ENCODE measurements at regions not wholly inside any gene's neighbourhood (a gene's known extent, or its start where the extent isn't known, plus 50 kb on each side); places are given as distances from the start of the nearest gene placed in this dataset.

GRCh38 chr1:29864431-29865022 is 628.2 kb downstream of the PTPRU start:
- no peak for DNase-seq (ENCODE audit: low read depth, low spot score)
- TF ChIP-seq EZH2 (IDR thresholded peaks at IDR 0.05; ENCODE audit: low read length) = no peak
- TF ChIP-seq, protein P1, sequence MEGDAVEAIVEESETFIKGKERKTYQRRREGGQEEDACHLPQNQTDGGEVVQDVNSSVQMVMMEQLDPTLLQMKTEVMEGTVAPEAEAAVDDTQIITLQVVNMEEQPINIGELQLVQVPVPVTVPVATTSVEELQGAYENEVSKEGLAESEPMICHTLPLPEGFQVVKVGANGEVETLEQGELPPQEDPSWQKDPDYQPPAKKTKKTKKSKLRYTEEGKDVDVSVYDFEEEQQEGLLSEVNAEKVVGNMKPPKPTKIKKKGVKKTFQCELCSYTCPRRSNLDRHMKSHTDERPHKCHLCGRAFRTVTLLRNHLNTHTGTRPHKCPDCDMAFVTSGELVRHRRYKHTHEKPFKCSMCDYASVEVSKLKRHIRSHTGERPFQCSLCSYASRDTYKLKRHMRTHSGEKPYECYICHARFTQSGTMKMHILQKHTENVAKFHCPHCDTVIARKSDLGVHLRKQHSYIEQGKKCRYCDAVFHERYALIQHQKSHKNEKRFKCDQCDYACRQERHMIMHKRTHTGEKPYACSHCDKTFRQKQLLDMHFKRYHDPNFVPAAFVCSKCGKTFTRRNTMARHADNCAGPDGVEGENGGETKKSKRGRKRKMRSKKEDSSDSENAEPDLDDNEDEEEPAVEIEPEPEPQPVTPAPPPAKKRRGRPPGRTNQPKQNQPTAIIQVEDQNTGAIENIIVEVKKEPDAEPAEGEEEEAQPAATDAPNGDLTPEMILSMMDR (optimal IDR thresholded peaks at IDR 0.05 in 1 of 3, IDR thresholded peaks at IDR 0.05 in 1 of 3, conservative IDR thresholded peaks at IDR 0.05 in 1 of 3; ENCODE audit: extremely low read depth in 1 of 3, insufficient read depth in 2 of 3, low read length in 3 of 3) = no peak
- Histone ChIP-seq H3K9ac (ENCODE audit: control insufficient read depth, extremely low read depth, insufficient read depth, low read length) (no peak overlapping the region), H4K20me1 (ENCODE audit: control insufficient read depth, extremely low read depth, insufficient read depth, low read length) (no peaks in the 10 kb centered on the region), H3K79me2 (ENCODE audit: control insufficient read depth, insufficient read depth, low read length) (no peaks in the 10 kb centered on the region), H3K4me3 (ENCODE audit: control insufficient read depth in 2 of 3, extremely low read depth in 1 of 3, insufficient read depth in 2 of 3, low read depth in 1 of 3, low read length in 3 of 3) (no peak overlapping the region), H3K36me3 (ENCODE audit: control insufficient read depth in 2 of 2, extremely low read depth in 1 of 2, insufficient read depth in 2 of 2, low read length in 2 of 2) (no peaks in the 10 kb centered on the region), H3K27me3 (ENCODE audit: control insufficient read depth, extremely low read depth, insufficient read depth, low read length) (no peaks in the 10 kb centered on the region), H3K4me2 (ENCODE audit: control insufficient read depth, extremely low read depth, insufficient read depth, low read depth, low read length) (no peak overlapping the region), H3K9me1 (ENCODE audit: control insufficient read depth, extremely low read depth, insufficient read depth, low read length) (no peaks in the 10 kb centered on the region), H2AFZ (ENCODE audit: control insufficient read depth, low read length) (no peak overlapping the region), H3K4me1 (ENCODE audit: control insufficient read depth, extremely low read depth, insufficient read depth, low read length) (no peaks in the 10 kb centered on the region), H3K27ac (ENCODE audit: control insufficient read depth, insufficient read depth, low read length) (no peak overlapping the region), H3K9me3 (ENCODE audit: control insufficient read depth, low read depth, low read length) (peaks cover 5% of the 10 kb centered on the region)
- FAIRE-seq = no peak
- dilution Hi-C loops (cut with MboI; ENCODE audit: extremely low pct_ligation_motif_present, low sequenced_read_pairs) = no loop called here

DNA sequence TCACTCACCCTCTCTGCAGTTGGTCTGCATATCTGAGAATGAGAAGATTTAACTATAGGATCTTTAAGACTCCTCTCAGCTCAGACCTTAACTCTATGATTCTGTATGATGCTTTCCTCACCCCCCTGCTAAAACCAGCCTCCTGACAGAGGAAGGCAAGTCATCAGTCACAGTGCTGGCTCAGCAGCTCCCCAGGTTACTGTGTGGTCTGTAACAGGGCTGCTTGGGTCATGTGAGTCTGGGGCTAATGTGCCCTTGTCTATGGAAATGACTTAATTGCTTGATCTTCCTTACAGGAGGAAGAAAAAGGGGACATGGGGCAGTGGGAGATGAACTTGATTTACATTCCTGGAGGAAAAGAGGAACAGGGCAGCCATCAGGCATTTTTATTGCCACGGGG is 625.6 kb downstream of the PTPRU start:
- DNase-seq (ENCODE audit: low read depth, low spot score) (no peak), FAIRE-seq (no peak)
- Histone ChIP-seq H3K27ac (ENCODE audit: control insufficient read depth, insufficient read depth, low read length) (no peak overlapping the region), H3K36me3 (ENCODE audit: control insufficient read depth in 2 of 2, extremely low read depth in 1 of 2, insufficient read depth in 2 of 2, low read length in 2 of 2) (no peaks in the 10 kb centered on the region), H3K4me2 (ENCODE audit: control insufficient read depth, extremely low read depth, insufficient read depth, low read depth, low read length) (no peak overlapping the region), H3K9ac (ENCODE audit: control insufficient read depth, extremely low read depth, insufficient read depth, low read length) (no peak overlapping the region), H2AFZ (ENCODE audit: control insufficient read depth, low read length) (no peak overlapping the region), H4K20me1 (ENCODE audit: control insufficient read depth, extremely low read depth, insufficient read depth, low read length) (no peaks in the 10 kb centered on the region), H3K9me1 (ENCODE audit: control insufficient read depth, extremely low read depth, insufficient read depth, low read length) (no peaks in the 10 kb centered on the region), H3K4me3 (ENCODE audit: control insufficient read depth in 2 of 3, extremely low read depth in 1 of 3, insufficient read depth in 2 of 3, low read depth in 1 of 3, low read length in 3 of 3) (no peak overlapping the region), H3K79me2 (ENCODE audit: control insufficient read depth, insufficient read depth, low read length) (no peaks in the 10 kb centered on the region), H3K9me3 (ENCODE audit: control insufficient read depth, low read depth, low read length) (peaks cover 5% of the 10 kb centered on the region), H3K27me3 (ENCODE audit: control insufficient read depth, extremely low read depth, insufficient read depth, low read length) (peaks cover 6% of the 10 kb centered on the region), H3K4me1 (ENCODE audit: control insufficient read depth, extremely low read depth, insufficient read depth, low read length) (no peaks in the 10 kb centered on the region)
- TF ChIP-seq, protein P1 (optimal IDR thresholded peaks at IDR 0.05 in 1 of 3, IDR thresholded peaks at IDR 0.05 in 1 of 3, conservative IDR thresholded peaks at IDR 0.05 in 1 of 3; ENCODE audit: extremely low read depth in 1 of 3, insufficient read depth in 2 of 3, low read length in 3 of 3) = no peak
- dilution Hi-C loops (cut with MboI; ENCODE audit: extremely low pct_ligation_motif_present, low sequenced_read_pairs) = no loop called here

Data from keratinocyte (primary cell).